HepG2 (cell line): ENCODE measurements at regions not wholly inside any gene's neighbourhood (a gene's known extent, or its start where the extent isn't known, plus 50 kb on each side); places are given as distances from the start of the nearest gene placed in this dataset.

Experiments
- ATAC-seq: fragments of 200-7000 bp; cut with Tn5 transposase; 3 replicates; pipeline ENCODE4 v1.9.1; 2020; ENCODE audit warnings: mild to moderate bottlenecking, moderate library complexity
- BruUV-seq: library from RNA; stranded (reverse); fragments of 400-500 nt; replicated peaks from 2 replicates; lab custom pipeline; 2021; lab: Mats Ljungman, UMichigan
- CTCF ChIA-PET: fragments of 300-600 bp; formaldehyde crosslinking; extraction: SDS; loops from one replicate; lab custom pipeline; 2021; ENCODE audit warnings: low total read pairs, inconsistent platforms, low intra/inter-chr PET ratio; lab: Yijun Ruan, JAX
- POLR2A ChIA-PET: fragments of 350-600 bp; sonication (Branson Sonifier 250); formaldehyde crosslinking; loops from one replicate; lab custom pipeline; 2020; ENCODE audit warnings: antibody characterized with exemption, inconsistent platforms; lab: Yijun Ruan, JAX
- DNase-seq: peaks from one replicate; pipeline ENCODE4 v3.0.0-alpha.2; 2015; ENCODE audit warnings: low spot score
- FAIRE-seq: peaks from 3 replicates; lab custom pipeline; 2011; peaks lifted over from hg19 to GRCh38; lab: Jason Lieb, UNC
- H2AFZ ChIP-seq: one replicate; pipeline ENCODE4 v1.6.1; 2011; ENCODE audit warnings: low read length, inconsistent platforms
- H3K27ac ChIP-seq: fragments of 300-600 bp; 3 replicates; pipeline ENCODE4 v1.8.0; 2011; ENCODE audit warnings: mixed run types, mild to moderate bottlenecking, mixed read lengths, low read length, inconsistent platforms; ENCODE audit not compliant: insufficient read depth; ENCODE audit errors: extremely low read length
- H3K27me3 ChIP-seq, 2 experiments: fragments of 200-600 bp in 1 of 2; 2 replicates in 1 of 2; 3 replicates in 1 of 2; pipeline versions ENCODE4 v1.6.0 to v1.8.0; 2011; ENCODE audit warnings: low read length in 2 of 2, mild to moderate bottlenecking in 2 of 2, moderate library complexity in 2 of 2, inconsistent platforms in 1 of 2; ENCODE audit not compliant: insufficient read depth in 2 of 2, control insufficient read depth in 1 of 2
- H3K36me3 ChIP-seq, 2 experiments: fragments of 200-600 bp in 1 of 2; replicated peaks in 1 of 2; 2 replicates in 1 of 2; 3 replicates in 1 of 2; pipeline versions ENCODE4 v1.5.1 to v1.8.0; 2011; ENCODE audit warnings: low read length in 2 of 2, inconsistent platforms in 1 of 2; ENCODE audit not compliant: insufficient read depth in 2 of 2, control insufficient read depth in 1 of 2
- H3K4me1 ChIP-seq: 2 replicates; pipeline ENCODE4 v1.5.1; 2012; ENCODE audit warnings: low read length, inconsistent platforms; ENCODE audit not compliant: insufficient read depth
- H3K4me2 ChIP-seq: 2 replicates; pipeline ENCODE4 v1.6.0; 2011; ENCODE audit warnings: low read depth, low read length, inconsistent platforms
- H3K4me3 ChIP-seq, 3 experiments: fragments of 200-600 bp in 1 of 3; sonication (generic), shearing (Covaris generic) in 1 of 3; replicated peaks in 1 of 3; 2 replicates each; pipeline ENCODE4 v1.5.1; 2011 to 2016; ENCODE audit warnings: low read length in 3 of 3, inconsistent platforms in 2 of 3, low read depth in 2 of 3, mild to moderate bottlenecking in 2 of 3, control low read depth in 1 of 3, mixed read lengths in 1 of 3; ENCODE audit not compliant: insufficient read depth in 1 of 3
- H3K79me2 ChIP-seq: one replicate; pipeline ENCODE4 v1.6.1; 2011; ENCODE audit warnings: low read length, inconsistent platforms; ENCODE audit not compliant: insufficient read depth
- H3K9ac ChIP-seq: 2 replicates; pipeline ENCODE4 v1.6.0; 2011; ENCODE audit warnings: mild to moderate bottlenecking, low read depth, low read length, inconsistent platforms; ENCODE audit not compliant: insufficient read depth
- H3K9me3 ChIP-seq: 2 replicates; pipeline ENCODE4 v1.5.1; 2012; ENCODE audit warnings: mild to moderate bottlenecking, low read length
- H4K20me1 ChIP-seq: 2 replicates; pipeline ENCODE4 v1.6.0; 2011; ENCODE audit warnings: inconsistent platforms, mild to moderate bottlenecking, low read length, moderate library complexity; ENCODE audit not compliant: insufficient read depth
- CC2D1A ChIP-seq: sonication (generic); formaldehyde crosslinking; IDR thresholded peaks from 2 replicates; pipeline ENCODE4 v1.8.1; 2023; ENCODE audit warnings: mild to moderate bottlenecking, missing genetic modification reagents
- GPN1 ChIP-seq: sonication (generic); formaldehyde crosslinking; IDR thresholded peaks from 2 replicates; pipeline ENCODE4 v1.5.1; 2020; ENCODE audit warnings: missing genetic modification reagents, borderline replicate concordance
- PCBP1 ChIP-seq: fragments of 200-400 bp; formaldehyde crosslinking; IDR thresholded peaks from 2 replicates; pipeline ENCODE4 v1.6.1; 2017; ENCODE audit warnings: mild to moderate bottlenecking, low read depth, low read length, borderline replicate concordance
- SIX1 ChIP-seq: sonication (generic); formaldehyde crosslinking; IDR thresholded peaks from 2 replicates; pipeline ENCODE4 v1.4.0; 2020; ENCODE audit warnings: missing genetic modification reagents, borderline replicate concordance
- ZBTB8A ChIP-seq: sonication (generic); formaldehyde crosslinking; IDR thresholded peaks from 2 replicates; pipeline ENCODE4 v1.4.0; 2020; ENCODE audit warnings: mild to moderate bottlenecking, low read depth, missing genetic modification reagents, borderline replicate concordance
- ZFY ChIP-seq: sonication (generic); formaldehyde crosslinking; IDR thresholded peaks from 2 replicates; pipeline ENCODE4 v1.4.0; 2020; ENCODE audit warnings: missing genetic modification reagents
- ZMYM4 ChIP-seq: sonication (generic); formaldehyde crosslinking; IDR thresholded peaks from 2 replicates; pipeline ENCODE4 v1.8.1; 2023; ENCODE audit warnings: mild to moderate bottlenecking, missing genetic modification reagents
- WGBS: methylation state at CpG from one replicate; pipeline ENCODE4 v1.1.6; 2017; ENCODE audit warnings: low lambda C conversion rate; 5-methylcytosine and 5-hydroxymethylcytosine counted together
- in situ Hi-C: cut with HindIII; loops from 2 replicates; pipeline ENCODE4 v1.10.0; 2017; ENCODE audit warnings: low pct_unique_long_range_greater_than_20kb; ENCODE audit not compliant: extremely low pct_ligation_motif_present
- intact Hi-C: fragments of 100-400 bp; cut with micrococcal nuclease; formaldehyde crosslinking; loops from one replicate; pipeline ENCODE4 v1.10.0; 2022; ENCODE audit not compliant: unreplicated experiment
- TF ChIP-seq, protein P1 (sequence below): sonication (generic); formaldehyde crosslinking; IDR thresholded peaks from 2 replicates; pipeline ENCODE4 v1.4.0; 2020; ENCODE audit warnings: missing genetic modification reagents, borderline replicate concordance
- TF ChIP-seq, protein P2 (sequence below): sonication (generic); formaldehyde crosslinking; IDR thresholded peaks from 2 replicates; pipeline ENCODE4 v1.5.0; 2020; ENCODE audit warnings: mild to moderate bottlenecking, missing genetic modification reagents, borderline replicate concordance
- TF ChIP-seq, protein P3 (sequence below): sonication (generic); formaldehyde crosslinking; IDR thresholded peaks from 2 replicates; pipeline ENCODE4 v1.5.1; 2020; ENCODE audit warnings: mild to moderate bottlenecking, missing genetic modification reagents, borderline replicate concordance
- TF ChIP-seq, protein P4 (sequence below): sonication (generic); formaldehyde crosslinking; IDR thresholded peaks from 2 replicates; pipeline ENCODE4 v1.9.0; 2022; ENCODE audit warnings: missing genetic modification reagents, mild to moderate bottlenecking, borderline replicate concordance

DNA sequence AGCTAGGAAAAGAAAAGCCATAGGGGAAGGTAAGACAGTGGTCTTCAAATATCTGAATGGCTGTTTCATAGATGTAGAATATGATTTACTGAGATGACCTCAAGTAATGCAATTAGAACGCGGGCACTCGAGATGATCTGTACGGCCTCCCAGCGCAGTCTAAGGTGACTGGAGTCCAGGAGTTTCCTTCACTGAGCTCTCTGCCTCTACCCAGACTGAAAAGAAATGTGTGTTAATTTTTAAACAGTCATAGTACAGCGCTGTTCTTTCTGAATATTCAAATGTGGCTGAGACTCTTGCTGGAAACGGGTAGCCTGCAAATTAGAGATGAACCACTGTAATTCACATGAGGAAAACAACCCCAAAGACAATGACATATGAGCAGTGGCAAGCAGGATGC lies 562.4 kb upstream of the AUTS2 start:
- H4K20me1 ChIP-seq: no peaks in the 10 kb centered on the region
- ChIA-PET CTCF (no interaction called here), POLR2A (no interaction called here)
- no peak for DNase-seq
- H3K9ac ChIP-seq: no peak overlapping the region
- no peak overlapping the region for H3K27ac ChIP-seq
- no peak overlapping the region for H3K4me2 ChIP-seq
- TF ChIP-seq SIX1 (no peak), PCBP1 (no peak), ZMYM4 (CRISPR knock-in tag) (no peak), ZBTB8A (no peak), GPN1 (CRISPR knock-in tag) (no peak), CC2D1A (CRISPR knock-in tag) (no peak), ZFY (CRISPR knock-in tag) (no peak)
- TF ChIP-seq, protein P1, sequence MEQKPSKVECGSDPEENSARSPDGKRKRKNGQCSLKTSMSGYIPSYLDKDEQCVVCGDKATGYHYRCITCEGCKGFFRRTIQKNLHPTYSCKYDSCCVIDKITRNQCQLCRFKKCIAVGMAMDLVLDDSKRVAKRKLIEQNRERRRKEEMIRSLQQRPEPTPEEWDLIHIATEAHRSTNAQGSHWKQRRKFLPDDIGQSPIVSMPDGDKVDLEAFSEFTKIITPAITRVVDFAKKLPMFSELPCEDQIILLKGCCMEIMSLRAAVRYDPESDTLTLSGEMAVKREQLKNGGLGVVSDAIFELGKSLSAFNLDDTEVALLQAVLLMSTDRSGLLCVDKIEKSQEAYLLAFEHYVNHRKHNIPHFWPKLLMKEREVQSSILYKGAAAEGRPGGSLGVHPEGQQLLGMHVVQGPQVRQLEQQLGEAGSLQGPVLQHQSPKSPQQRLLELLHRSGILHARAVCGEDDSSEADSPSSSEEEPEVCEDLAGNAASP: no peak
- TF ChIP-seq, protein P2, sequence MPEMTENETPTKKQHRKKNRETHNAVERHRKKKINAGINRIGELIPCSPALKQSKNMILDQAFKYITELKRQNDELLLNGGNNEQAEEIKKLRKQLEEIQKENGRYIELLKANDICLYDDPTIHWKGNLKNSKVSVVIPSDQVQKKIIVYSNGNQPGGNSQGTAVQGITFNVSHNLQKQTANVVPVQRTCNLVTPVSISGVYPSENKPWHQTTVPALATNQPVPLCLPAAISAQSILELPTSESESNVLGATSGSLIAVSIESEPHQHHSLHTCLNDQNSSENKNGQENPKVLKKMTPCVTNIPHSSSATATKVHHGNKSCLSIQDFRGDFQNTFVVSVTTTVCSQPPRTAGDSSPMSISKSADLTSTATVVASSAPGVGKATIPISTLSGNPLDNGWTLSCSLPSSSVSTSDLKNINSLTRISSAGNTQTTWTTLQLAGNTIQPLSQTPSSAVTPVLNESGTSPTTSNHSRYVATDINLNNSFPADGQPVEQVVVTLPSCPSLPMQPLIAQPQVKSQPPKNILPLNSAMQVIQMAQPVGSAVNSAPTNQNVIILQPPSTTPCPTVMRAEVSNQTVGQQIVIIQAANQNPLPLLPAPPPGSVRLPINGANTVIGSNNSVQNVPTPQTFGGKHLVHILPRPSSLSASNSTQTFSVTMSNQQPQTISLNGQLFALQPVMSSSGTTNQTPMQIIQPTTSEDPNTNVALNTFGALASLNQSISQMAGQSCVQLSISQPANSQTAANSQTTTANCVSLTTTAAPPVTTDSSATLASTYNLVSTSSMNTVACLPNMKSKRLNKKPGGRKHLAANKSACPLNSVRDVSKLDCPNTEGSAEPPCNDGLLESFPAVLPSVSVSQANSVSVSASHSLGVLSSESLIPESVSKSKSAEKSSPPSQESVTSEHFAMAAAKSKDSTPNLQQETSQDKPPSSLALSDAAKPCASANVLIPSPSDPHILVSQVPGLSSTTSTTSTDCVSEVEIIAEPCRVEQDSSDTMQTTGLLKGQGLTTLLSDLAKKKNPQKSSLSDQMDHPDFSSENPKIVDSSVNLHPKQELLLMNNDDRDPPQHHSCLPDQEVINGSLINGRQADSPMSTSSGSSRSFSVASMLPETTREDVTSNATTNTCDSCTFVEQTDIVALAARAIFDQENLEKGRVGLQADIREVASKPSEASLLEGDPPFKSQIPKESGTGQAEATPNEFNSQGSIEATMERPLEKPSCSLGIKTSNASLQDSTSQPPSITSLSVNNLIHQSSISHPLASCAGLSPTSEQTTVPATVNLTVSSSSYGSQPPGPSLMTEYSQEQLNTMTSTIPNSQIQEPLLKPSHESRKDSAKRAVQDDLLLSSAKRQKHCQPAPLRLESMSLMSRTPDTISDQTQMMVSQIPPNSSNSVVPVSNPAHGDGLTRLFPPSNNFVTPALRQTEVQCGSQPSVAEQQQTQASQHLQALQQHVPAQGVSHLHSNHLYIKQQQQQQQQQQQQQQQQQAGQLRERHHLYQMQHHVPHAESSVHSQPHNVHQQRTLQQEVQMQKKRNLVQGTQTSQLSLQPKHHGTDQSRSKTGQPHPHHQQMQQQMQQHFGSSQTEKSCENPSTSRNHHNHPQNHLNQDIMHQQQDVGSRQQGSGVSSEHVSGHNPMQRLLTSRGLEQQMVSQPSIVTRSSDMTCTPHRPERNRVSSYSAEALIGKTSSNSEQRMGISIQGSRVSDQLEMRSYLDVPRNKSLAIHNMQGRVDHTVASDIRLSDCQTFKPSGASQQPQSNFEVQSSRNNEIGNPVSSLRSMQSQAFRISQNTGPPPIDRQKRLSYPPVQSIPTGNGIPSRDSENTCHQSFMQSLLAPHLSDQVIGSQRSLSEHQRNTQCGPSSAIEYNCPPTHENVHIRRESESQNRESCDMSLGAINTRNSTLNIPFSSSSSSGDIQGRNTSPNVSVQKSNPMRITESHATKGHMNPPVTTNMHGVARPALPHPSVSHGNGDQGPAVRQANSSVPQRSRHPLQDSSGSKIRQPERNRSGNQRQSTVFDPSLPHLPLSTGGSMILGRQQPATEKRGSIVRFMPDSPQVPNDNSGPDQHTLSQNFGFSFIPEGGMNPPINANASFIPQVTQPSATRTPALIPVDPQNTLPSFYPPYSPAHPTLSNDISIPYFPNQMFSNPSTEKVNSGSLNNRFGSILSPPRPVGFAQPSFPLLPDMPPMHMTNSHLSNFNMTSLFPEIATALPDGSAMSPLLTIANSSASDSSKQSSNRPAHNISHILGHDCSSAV (CRISPR knock-in tag): no peak
- TF ChIP-seq, protein P3, sequence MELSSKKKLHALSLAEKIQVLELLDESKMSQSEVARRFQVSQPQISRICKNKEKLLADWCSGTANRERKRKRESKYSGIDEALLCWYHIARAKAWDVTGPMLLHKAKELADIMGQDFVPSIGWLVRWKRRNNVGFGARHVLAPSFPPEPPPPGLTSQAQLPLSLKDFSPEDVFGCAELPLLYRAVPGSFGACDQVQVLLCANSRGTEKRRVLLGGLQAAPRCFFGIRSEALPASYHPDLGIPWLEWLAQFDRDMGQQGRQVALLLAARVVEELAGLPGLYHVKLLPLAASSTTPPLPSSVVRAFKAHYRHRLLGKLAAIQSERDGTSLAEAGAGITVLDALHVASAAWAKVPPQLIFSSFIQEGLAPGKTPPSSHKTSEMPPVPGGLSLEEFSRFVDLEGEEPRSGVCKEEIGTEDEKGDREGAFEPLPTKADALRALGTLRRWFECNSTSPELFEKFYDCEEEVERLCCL (CRISPR knock-in tag): no peak
- TF ChIP-seq, protein P4, sequence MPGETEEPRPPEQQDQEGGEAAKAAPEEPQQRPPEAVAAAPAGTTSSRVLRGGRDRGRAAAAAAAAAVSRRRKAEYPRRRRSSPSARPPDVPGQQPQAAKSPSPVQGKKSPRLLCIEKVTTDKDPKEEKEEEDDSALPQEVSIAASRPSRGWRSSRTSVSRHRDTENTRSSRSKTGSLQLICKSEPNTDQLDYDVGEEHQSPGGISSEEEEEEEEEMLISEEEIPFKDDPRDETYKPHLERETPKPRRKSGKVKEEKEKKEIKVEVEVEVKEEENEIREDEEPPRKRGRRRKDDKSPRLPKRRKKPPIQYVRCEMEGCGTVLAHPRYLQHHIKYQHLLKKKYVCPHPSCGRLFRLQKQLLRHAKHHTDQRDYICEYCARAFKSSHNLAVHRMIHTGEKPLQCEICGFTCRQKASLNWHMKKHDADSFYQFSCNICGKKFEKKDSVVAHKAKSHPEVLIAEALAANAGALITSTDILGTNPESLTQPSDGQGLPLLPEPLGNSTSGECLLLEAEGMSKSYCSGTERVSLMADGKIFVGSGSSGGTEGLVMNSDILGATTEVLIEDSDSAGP (CRISPR knock-in tag): no peak
- H3K27me3 ChIP-seq: no peaks in the 10 kb centered on the region
- in situ Hi-C loops: no loop called here
- 39% methylated on average over 7 of the region's 7 CpGs for WGBS
- no peak for FAIRE-seq
- H3K9me3 ChIP-seq: peaks cover 6% of the 10 kb centered on the region
- no TSS peak for BruUV-seq
- no peak overlapping the region for H3K4me3 ChIP-seq
- no peaks in the 10 kb centered on the region for H3K36me3 ChIP-seq
- no peaks in the 10 kb centered on the region for H3K4me1 ChIP-seq
- intact Hi-C loops: no loop called here
- ATAC-seq: no peak
- no peaks in the 10 kb centered on the region for H3K79me2 ChIP-seq
- H2AFZ ChIP-seq: no peak overlapping the region
